Sigmoid colon (tissue), 6 donors: ENCODE measurements at regions not wholly inside any gene's neighbourhood (a gene's known extent, or its start where the extent isn't known, plus 50 kb on each side); places are given as distances from the start of the nearest gene placed in this dataset.

Experiments used
- DNase-seq: peaks from one replicate; pipeline ENCODE4 v3.0.0-alpha.2; 2019
- H3K27ac ChIP-seq, 4 donors: fragments of 200-600 bp; sonication (generic); one replicate each; pipeline ENCODE4 v1.5.1; 2016 to 2019; ENCODE audit warnings: mild to moderate bottlenecking in 1 of 4
- H3K27me3 ChIP-seq, 3 donors: fragments of 200-600 bp; sonication (generic); one replicate each; pipeline ENCODE4 v1.5.1; 2019; ENCODE audit warnings: mild to moderate bottlenecking in 1 of 3
- H3K36me3 ChIP-seq, 4 donors: fragments of 200-600 bp; sonication (generic); one replicate each; pipeline ENCODE4 v1.5.1; 2016 to 2019
- H3K4me1 ChIP-seq, 4 donors: fragments of 200-600 bp; sonication (generic); one replicate each; pipeline ENCODE4 v1.5.1; 2017 to 2019
- H3K4me3 ChIP-seq, 4 donors: fragments of 200-600 bp; sonication (generic); one replicate each; pipeline ENCODE4 v1.5.1; 2017 to 2019; ENCODE audit warnings: mild to moderate bottlenecking in 2 of 4, moderate library complexity in 1 of 4
- H3K9me3 ChIP-seq, 4 donors: fragments of 200-600 bp in 3 of 4; sonication (generic) in 3 of 4; one replicate each; pipeline versions ENCODE4 v1.5.1 to v1.6.1; 2013 to 2019
- CTCF ChIP-seq, 4 experiments: fragments of 450-650 bp in 3 of 4; fragments of 200-600 bp in 1 of 4; IDR thresholded peaks; one replicate each; pipeline ENCODE4 v1.5.1; 2016 to 2019; ENCODE audit warnings: antibody characterized with exemption in 4 of 4, mild to moderate bottlenecking in 3 of 4, moderate library complexity in 2 of 4
- EP300 ChIP-seq, 4 donors: sonication (generic); formaldehyde crosslinking; IDR thresholded peaks; one replicate each; pipeline ENCODE4 v1.6.1; 2017; ENCODE audit warnings: antibody characterized with exemption in 4 of 4
- POLR2A ChIP-seq, 2 donors: fragments of 450-650 bp; IDR thresholded peaks; one replicate each; pipeline ENCODE4 v1.6.1; 2016; ENCODE audit warnings: antibody characterized with exemption in 2 of 2, mild to moderate bottlenecking in 2 of 2, moderate library complexity in 2 of 2
- POLR2AphosphoS5 ChIP-seq, 4 donors: sonication (generic); formaldehyde crosslinking; IDR thresholded peaks; one replicate each; pipeline ENCODE4 v1.6.1; 2017; ENCODE audit warnings: antibody characterized with exemption in 4 of 4
- WGBS, 2 donors: extraction: QIAGEN DNeasy Blood & Tissue Kit; methylation state at CpG; one replicate each; pipeline ENCODE4 v1.1.7; 2013; 5-methylcytosine and 5-hydroxymethylcytosine counted together
- intact Hi-C: fragments of 100-400 bp; cut with DNase I; formaldehyde crosslinking; loops from one replicate; pipeline ENCODE4 v1.15.1; 2023
- donor health status: healthy with polysubstance abuse.
- donor health status: healthy.

- H3K4me1 ChIP-seq, result peaks cover 0 to 22% (median 19%) of the 10 kb centered on the region in 4 donors
- no peak overlapping the region for H3K4me3 ChIP-seq
- TF ChIP-seq POLR2A (IDR thresholded peaks at IDR 0.05), result no peak
- TF ChIP-seq CTCF (IDR thresholded peaks at IDR 0.05), result no peak
- no peak for TF ChIP-seq EP300 (IDR thresholded peaks at IDR 0.05)
- TF ChIP-seq POLR2AphosphoS5 (IDR thresholded peaks at IDR 0.05), result no peak
- no peaks in the 10 kb centered on the region for H3K27me3 ChIP-seq
- no peaks in the 10 kb centered on the region for H3K9me3 ChIP-seq
- intact Hi-C loops, result no loop called here
- no peak for DNase-seq
- 43 to 62% methylated on average over 5 of the region's 5 CpGs for WGBS, 2 donors
- no peaks in the 10 kb centered on the region for H3K36me3 ChIP-seq
- no peak overlapping the region for H3K27ac ChIP-seq
Observed at GRCh38 chr6:144335311-144335861, 50.3 kb downstream of the UTRN start.

GRCh38 chr6:144335914-144336313 is 50.8 kb downstream of the UTRN start:
- Histone ChIP-seq H3K27ac (no peak overlapping the region), H3K36me3 (no peaks in the 10 kb centered on the region), H3K9me3 (no peaks in the 10 kb centered on the region), H3K4me3 (no peak overlapping the region), H3K4me1 (peaks cover 0 to 25% (median 20%) of the 10 kb centered on the region in 4 donors), H3K27me3 (no peaks in the 10 kb centered on the region)
- 69 to 74% methylated on average over 5 of the region's 5 CpGs for WGBS, 2 donors
- DNase-seq, result no peak
- intact Hi-C loops, result no loop called here
- TF ChIP-seq POLR2A (IDR thresholded peaks at IDR 0.05) (no peak), POLR2AphosphoS5 (IDR thresholded peaks at IDR 0.05) (no peak), EP300 (IDR thresholded peaks at IDR 0.05) (no peak), CTCF (IDR thresholded peaks at IDR 0.05) (no peak)

GRCh38 chr6:144336900-144337299 is 51.8 kb downstream of the UTRN start:
- H3K36me3 ChIP-seq, result no peaks in the 10 kb centered on the region
- TF ChIP-seq POLR2AphosphoS5 (IDR thresholded peaks at IDR 0.05) (no peak), CTCF (IDR thresholded peaks at IDR 0.05) (no peak), EP300 (IDR thresholded peaks at IDR 0.05) (no peak), POLR2A (IDR thresholded peaks at IDR 0.05) (no peak)
- H3K9me3 ChIP-seq, result no peaks in the 10 kb centered on the region
- no peak overlapping the region for H3K4me3 ChIP-seq
- no peak overlapping the region for H3K27ac ChIP-seq
- intact Hi-C loops, result no loop called here
- peaks cover 0 to 25% (median 20%) of the 10 kb centered on the region in 4 donors for H3K4me1 ChIP-seq
- no peak for DNase-seq
- WGBS, 2 donors, result 79 to 88% methylated on average over 2 of the region's 2 CpGs
- H3K27me3 ChIP-seq, result no peaks in the 10 kb centered on the region

- Histone ChIP-seq H3K27me3 (no peaks in the 10 kb centered on the region), H3K4me3 (no peak overlapping the region), H3K27ac (peak overlapping the region in 1 of 4 donors; percentile 1), H3K4me1 (peaks cover 0 to 25% (median 20%) of the 10 kb centered on the region in 4 donors), H3K9me3 (no peaks in the 10 kb centered on the region), H3K36me3 (no peaks in the 10 kb centered on the region)
- 88 to 94% methylated on average over 6 of the region's 6 CpGs for WGBS, 2 donors
- no peak for TF ChIP-seq POLR2A (IDR thresholded peaks at IDR 0.05)
- TF ChIP-seq EP300 (IDR thresholded peaks at IDR 0.05), result no peak
- TF ChIP-seq POLR2AphosphoS5 (IDR thresholded peaks at IDR 0.05), result no peak
- no peak for TF ChIP-seq CTCF (IDR thresholded peaks at IDR 0.05)
- intact Hi-C loops, result no loop called here
- DNase-seq, result no peak
Observed at GRCh38 chr6:144338474-144338873, 53.3 kb downstream of the UTRN start.
